Activated CD4-positive, CD25-positive, alpha-beta regulatory T cell treated with anti-CD3 and anti-CD28 coated beads, Interleukin-2, amount 50 U/mL, for 72 hours (primary cell): ENCODE measurements at regions not wholly inside any gene's neighbourhood (a gene's known extent, or its start where the extent isn't known, plus 50 kb on each side); places are given as distances from the start of the nearest gene placed in this dataset.

Source experiments
- DNase-seq: peaks from one replicate; pipeline ENCODE4 v3.0.0; 2021

DNA sequence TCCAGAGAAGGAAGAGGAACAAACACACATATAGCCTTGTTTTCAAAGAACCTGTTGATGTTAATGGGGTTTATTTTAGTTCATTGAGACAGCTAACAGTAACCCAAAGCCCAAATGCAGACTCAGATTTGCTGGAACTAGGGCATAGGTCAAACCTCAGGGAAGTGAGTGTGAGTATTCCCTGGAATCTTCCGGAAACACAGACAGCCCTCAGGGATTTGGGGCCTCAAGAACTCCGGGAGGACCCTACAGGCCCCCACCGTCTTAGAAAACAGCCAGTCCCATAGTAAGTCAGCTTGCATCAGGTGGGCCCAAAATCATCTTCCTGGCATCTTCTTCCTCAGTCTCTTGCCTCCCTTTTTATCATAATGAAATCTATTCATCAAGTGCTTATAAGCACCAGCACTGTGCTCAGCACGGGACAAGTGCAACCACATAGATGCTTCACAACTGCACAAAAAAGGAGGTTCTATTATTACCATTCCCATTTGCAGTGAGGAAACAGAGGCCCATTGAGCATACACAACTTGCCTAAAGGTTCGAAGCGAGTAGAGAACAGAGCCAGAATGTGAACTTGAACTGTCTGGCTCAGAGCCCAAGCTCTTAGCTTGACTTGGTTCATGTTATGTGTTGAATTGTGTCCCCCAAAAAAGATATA is 50.2 kb upstream of the BCL11A start:
- no peak for DNase-seq

DNA sequence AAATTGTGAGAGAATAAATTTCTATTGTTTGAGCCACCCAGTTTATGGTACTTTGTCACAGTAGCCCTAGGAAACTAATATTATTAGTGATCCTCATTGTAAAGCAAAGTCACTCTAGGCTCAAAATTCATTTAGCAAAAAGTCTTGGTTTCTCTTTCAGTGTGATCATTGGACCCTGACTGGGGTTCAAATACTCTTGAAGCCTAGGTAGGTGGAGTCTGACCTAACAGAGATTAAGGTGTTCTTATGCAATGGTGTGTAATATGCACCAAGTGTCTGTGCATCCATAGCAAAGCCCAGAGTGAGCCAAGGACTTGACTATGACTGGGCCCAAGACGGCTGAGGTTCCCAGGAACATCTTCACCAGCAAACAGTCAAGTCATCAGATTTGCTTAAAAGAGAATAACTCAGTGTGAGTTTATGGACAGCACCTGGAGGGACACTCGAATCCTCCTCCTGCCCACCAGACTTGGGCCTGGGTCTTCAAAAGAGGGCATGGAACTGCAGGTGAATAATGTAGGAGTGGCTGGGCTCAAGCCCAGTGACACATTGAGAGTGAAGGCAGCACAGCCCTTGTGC is 51.1 kb upstream of the BCL11A start:
- DNase-seq = no peak

DNA sequence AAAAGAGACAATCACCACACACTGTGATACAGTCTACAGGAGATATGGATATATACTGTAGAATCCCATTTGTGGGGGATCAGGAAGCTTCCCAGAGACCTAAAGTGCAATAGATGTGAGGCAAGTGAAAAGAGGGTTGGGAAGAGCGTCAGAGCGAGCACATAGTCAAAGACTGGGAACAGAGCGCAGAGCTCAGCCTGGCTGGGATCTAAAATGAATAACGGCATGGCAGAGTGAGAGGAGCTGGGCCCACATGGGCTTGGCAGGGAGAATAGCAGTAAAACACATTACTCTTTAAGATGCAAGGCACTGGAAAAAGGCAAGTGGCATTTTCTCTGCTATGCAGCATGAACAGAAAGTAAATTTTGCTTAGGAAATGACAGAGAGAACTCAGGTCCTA is 52.4 kb upstream of the BCL11A start:
- no peak for DNase-seq

DNA sequence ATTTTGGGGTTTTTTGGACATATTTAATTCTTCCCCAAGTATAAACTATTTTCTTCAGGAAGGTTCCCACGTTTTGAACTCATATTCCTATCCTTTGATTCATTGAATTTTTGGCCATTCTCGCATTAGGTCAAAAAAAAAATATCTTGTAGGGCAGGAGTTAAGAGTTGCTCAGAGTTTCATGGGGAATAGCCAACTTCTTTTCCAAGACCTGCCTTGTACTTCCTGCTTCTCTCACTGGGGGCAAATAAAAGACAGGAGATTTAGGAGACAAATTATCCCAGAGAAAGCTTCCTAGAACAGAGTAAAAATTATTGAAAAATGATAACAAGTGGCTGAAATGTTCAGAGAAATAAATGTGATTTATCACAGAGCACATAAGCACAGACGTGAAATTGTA is 55.2 kb upstream of the BCL11A start:
- DNase-seq = no peak

DNA sequence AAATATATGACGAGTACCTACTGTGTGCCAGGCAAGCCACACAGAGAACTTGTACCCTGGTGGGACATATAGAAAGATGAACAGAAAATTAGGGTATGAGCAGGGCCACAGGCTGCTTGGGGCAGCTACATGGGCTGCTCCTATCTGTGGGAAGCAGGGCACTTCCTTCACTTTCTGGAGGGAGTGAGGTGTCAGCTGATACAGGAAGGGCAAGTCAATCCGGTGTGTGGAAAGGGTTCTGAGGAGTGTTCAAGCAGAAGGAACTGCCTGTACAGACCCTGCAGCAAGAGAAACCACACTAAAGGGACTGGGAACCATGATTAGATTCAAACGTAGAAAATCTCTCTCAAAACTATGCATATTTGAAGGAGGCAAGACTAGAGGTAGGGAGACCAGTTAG is 58.6 kb upstream of the BCL11A start:
- DNase-seq = no peak

DNA sequence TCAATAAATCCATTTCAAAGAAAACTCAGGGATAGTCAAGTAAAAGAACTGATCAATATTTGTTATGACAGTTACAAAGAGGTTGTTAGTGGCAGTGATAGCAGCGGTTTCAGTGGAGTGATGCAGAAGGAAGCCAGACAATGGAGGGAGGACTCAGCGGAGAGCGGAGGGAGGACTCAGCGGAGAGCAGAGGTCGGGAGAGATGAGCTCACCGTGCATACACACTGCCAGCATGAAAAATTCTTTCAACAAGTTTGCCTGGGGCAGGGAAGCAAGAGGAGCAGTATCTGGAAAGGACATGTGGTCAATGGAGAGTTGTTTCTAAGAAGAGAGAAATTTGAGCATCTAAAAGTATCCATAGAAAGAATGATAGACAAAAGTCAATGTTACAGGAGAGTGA is 60.9 kb upstream of the BCL11A start:
- no peak for DNase-seq

DNA sequence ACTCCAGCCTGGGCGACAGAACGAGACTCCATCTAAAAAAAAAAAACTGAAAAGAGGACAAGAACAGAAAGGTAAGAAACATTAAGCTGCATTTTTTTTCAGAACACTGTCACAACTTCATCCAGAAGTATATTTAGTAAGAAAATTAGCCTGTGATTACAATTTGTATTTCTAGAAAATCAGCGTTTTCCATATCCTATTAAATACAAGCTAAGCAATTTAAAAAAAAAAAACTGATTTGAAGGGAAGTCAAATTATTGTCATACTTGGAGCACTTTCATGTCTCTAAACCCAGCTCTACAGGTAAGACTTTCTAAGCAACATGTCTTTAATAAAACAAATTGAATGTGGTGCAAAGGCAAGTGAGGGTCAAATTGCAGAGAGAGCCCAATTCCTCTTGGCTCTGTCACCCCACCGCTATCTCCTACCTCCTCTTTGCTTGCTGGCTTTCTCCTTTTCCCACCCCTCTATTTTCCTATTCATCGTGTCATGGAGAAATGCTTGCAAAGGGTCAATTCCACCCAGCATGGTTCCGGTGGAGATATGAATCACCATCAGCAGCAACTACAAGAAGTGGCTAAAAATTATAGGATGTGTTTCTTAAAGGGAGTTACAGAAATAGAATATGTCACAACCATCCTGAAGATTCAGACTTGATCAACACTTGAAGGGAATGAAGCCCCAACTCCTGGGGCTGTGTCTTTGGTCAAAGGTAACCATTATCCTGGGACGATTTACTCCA is 68.4 kb upstream of the BCL11A start:
- no peak for DNase-seq

DNA sequence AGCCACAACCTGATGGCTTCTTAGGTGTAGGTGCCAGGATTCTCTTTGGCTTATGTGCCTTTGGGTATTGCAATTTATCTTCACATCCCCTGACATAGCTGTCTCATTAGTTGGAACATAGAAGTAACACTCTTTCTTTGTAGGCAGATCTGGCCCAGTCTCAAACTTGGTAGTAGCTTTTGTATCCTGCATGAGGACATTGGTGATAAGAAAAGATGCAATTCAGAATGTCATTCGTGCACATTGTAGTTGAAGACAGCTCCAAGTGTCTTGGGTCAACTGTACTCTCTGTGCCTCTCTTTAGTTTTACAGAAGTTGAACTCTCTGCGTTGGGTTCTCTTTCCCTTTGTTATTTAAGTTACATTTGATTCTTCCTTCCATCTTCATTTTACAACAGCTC is 69.6 kb upstream of the BCL11A start:
- DNase-seq = no peak

DNA sequence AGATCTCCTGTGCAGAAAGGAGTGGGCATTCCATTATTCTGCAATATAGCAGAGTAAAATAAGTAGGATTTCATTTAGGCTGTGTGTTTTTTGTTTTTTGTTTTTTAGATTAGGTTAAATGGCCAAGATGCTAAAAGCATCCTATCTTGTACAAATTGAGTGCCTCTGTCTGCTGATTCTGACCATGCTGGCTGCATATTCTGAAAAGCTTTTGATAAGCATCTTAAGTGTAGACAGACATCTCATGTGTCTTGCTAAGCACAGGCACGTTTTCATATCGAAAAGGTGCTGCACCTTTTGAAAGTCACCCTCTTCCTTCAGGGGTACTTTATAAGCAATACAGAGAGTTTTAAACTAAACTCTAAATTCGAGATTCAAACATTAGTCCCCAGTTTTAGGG is 74.0 kb upstream of the BCL11A start:
- DNase-seq = no peak

DNA sequence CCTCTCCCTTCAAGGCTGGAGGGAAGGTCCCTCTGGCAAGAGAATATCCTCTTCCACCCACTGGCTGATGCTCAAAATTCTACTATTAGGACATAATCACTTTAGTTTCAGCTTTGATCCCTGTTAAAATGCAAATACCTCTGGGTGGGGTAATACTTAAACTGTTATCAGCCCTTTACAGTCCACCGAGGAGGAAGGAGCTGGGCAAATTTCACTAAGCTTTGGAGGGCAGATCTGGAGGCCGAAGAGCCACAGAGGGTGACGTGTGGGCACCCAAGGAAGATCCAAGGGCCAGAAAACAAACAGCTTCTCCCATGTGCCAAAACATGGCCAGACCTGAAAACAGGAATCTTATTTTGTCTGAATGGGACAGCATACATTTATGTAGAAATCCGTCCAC is 74.6 kb upstream of the BCL11A start:
- DNase-seq = no peak

DNA sequence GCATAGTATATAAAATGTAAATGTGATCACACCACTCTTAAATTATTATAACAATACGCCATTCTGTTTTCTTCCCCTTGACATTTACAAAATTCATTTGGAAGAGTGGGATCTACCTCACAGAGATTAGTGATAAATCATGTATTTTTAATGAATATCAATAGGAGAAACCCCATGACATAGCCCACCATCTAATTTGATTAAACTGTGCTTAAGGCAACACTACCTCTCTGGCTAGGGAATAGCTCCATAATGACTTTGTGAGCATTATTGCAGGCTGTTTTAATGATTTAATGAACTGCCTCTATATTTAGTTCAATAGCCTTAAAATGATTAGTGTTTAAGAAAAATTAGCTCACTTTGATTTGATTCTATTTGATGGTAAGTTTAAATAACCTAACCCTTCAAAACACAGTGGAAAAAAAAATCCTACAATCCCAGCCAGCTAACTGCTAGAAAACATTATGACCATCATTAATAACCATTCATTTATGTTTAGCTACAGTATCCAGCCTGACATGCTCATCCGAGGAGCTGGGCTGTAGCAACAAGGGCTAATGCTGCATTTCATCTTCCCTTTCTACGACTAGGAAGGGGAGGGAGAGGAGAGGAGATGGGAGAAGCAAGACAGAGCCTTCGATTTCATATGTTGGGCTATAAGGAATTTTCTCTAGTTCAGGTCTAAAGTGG is 75.3 kb upstream of the BCL11A start:
- no peak for DNase-seq

DNA sequence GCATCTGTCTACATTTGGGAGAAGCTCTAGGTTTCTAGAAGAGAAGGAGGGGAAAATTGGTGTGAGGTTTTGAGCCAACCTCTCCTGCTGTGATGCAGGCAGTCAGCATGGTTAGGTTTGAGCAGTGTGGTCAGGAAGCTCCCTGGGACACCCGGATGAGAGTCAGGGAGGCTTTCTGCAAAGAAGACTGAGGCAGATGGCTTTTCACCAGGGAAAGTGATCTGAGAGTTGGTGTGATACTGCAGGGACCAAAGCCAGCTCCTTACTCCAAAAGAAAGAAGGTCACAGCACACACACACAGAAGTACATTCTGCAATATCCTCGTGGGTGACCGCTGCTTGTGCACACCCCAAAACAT is 75.8 kb upstream of the BCL11A start:
- no peak for DNase-seq

DNA sequence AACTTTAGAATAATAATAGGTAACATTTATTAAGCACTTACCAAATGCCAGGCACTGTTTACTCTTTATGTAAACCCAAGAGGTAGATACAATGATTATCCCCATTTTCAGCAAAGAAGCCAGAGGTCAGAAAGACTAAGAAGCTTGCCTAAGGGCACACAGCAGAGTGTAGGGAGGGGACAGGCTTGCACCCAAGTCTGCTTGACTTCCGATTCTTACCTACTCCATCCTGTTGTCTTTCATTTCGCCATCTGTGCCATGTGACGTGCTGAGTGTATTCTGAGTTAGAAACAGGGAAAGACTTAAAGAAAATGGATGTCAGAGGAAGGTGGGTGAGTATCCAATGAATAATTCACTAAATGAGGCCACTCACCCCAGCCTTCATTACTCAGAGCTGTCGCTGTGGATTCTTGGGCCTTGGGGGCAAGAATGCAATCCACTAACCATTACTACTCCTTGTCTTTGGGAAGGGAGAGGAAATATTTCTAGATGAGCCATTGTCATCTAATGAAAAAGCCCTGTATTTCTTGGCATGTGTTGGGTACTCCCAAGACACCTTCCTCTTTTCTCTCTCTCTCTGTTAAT is 76.4 kb upstream of the BCL11A start:
- no peak for DNase-seq

DNA sequence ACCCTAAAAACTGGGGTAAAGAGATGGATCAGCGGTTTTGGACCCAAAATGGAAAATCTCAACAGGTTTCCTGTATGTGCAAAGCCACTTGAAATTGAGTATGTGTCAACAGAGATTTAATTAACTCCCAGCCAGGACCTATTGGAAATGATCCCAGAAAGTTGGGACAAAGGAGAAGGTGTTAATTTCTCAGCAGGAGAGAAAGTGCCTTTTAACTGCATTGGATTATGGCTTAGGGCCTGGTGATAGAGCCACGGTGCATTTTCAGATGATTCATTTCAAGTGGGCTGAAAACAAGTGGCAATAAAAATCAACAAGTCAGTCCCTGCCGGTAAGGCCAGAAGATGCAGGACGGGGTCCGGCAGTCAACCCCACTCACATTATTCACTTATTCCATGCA is 80.2 kb upstream of the BCL11A start:
- no peak for DNase-seq

DNA sequence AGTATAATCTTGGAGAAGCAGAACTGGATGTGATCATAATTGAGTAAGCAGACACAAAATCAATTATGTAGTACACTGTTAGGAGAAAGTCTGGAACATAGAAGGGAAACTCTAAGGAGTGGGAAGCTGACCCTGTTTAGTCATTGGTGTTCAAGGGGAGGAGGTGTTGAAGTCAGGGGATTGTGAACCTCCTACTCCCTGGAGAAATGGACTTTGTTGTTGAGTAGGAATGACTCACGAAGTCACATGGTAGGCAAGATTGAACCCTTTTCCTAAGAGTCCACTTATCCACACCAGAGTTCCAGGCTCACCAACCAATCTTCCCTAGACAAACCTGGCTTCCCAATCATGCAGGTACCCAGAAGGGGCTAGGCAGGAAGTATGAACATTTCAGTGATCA is 81.0 kb upstream of the BCL11A start:
- DNase-seq = no peak

DNA sequence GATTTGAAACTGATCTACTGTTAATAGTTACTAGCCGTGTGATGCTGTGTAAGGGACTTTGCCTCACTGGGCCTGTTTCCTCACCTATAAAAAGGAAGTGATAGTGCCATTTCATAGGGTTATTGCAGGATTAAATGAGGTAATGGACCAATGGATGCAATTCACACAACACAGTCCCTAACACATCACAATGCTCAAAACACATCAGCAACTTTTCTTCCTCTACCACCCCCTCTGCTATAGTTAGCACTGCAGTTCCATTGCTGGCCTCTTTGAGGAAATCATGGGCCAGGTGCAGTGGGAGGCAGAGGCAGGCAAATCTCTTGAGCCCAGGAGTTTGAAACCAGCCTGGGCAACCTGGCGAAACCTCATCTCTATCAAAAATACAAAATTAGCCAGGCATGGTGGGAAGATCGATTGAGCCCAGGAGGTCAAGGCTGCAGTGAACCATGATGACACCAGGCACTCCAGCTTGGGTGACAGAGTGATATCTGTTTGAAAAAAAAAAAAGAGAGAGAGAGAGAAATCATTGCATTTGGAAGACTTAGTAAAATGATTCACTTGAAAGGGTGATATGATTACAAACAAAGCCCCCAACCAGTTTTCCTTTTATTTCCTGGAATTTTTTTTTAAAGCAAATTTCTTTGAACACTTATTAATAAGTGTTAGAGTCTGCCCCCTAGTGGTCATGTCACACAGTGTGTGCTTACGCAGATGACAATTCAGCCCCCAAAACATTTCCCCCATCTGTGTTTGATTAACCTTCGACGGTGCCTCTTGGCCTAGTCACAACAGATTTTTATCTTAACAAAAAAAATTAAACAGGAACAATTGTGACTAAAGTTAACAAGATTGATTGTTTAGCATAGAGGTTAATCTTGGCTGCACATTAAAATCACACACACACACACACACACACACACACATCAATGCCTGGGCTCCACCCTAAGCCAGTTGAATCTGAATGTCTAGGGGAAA is 88.6 kb upstream of the BCL11A start:
- no peak for DNase-seq

DNA sequence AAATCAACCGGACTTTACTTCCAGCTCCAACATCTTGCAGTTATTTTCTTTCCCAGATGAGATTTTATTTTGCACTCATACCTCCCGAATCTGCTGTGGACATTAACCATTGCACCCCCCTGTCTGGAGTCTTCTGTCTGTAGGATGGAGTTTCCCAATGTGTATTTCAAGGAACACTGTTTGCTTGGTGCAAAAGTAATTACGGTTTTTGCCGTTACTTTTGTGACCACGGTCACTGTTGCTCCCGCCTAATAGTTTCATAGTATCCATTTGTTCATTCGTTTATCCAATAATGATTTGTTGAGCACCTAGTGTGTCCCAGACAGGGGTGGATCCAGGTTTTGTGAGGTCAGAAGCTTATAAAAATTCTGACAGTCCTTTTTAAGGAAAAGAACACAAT is 90.3 kb upstream of the BCL11A start:
- DNase-seq = no peak

DNA sequence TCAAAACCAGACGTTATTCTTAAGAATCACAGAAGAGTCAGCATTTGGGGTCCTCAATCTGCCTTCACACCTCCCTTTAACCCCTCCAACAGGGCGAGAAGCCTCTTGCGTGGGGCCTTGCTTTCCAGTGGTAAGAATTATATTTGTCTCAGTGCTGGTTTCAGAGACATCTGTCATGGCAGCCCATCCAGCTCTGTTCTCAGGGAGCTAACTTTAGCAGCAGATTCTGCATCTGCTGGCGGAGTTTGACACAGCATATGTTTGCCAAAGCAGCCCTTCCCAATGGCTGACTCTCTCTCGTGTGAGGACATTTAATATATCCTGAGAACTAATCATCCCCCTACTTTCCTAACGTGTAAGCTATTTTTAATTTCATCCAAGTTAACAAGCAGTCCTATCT is 91.5 kb upstream of the BCL11A start:
- DNase-seq = no peak

DNA sequence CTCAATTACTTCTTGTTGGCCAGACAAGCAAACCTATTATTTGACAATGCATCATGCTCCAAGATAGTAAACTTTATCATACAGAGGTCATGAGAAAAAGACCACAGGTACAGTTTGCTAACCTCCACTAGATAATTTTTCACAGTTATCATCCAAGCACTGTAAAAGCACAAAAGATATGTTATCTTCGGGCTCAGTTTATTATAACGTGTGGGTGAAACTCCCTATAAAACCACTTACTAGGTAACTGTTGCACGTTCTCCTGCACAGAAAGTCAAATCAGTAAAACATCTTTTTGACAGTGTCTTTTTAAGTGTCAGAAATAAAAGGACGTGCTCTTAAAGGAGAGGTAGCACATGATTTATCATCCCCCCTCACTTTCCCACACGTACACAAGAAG is 94.7 kb upstream of the BCL11A start:
- no peak for DNase-seq

DNA sequence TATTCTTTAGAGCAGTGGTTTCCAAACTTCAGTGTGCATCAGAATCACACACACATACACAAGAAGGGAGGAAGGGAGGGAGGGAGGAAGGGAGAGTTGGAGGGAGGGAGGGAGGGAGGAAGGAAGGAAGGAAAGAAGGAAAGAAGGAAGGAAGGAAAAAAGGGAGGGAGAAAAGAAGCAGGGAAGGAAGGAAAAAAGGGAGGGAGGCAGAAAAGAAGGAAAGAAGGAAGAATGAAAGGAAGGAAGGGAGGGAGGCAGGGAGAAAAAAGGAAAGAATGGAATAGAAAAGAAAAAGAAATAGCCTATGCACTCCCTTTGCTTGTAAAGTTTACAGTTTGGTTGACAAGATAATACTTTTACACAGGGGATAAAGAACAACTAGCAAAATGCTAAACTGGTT is 96.3 kb upstream of the BCL11A start:
- no peak for DNase-seq

DNA sequence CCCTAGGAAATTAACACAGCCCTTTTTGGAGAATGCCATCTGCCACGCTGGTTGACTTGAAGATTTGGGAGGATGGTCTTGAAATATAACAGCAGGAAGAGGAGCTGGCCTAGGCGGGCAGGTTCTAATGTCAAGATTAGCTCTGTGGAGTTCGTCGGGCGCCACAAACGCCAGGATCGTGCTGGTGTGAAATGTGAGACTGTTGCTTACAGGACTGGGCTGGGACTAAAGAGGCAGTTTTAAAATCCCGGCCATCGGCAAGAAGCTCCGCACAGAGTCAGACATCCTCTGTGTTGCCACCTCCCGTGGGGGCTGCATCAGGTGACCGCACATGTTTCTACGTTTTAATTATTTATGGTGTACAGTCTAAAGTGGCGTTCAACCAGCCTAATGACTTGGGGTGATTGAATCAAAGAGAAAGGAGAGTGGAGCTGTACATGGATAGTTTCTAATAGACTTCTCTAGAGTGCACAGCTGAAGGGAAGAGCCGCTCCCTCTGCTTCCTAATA is 99.4 kb upstream of the BCL11A start:
- DNase-seq = no peak

DNA sequence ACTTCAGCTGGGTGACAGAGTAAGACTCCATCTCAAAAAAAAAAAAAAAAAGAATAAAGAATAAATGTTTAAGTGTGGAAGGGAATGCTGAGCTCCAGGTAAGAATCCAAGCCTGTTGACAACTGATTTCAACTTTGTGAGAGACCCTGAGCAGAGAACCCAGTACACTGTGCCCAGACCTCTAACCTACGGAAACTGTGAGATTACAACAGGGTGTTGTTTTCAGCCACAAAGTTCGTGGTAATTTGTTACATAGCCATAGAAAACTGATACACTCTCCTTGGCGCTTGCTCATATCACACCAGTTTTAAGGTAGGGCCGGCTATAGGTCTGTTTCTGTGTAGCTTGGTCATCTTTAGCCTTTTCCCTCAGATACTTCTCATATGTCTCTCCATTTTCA is 98.4 kb upstream of the PAPOLG start:
- DNase-seq = no peak
